ENCODE measurements at regions not wholly inside any gene's neighbourhood (a gene's known extent, or its start where the extent isn't known, plus 50 kb on each side); places are given as distances from the start of the nearest gene placed in this dataset.
A peak's percentile ranks its signal among the peaks of the same experiment; 100 is the strongest.

DNA sequence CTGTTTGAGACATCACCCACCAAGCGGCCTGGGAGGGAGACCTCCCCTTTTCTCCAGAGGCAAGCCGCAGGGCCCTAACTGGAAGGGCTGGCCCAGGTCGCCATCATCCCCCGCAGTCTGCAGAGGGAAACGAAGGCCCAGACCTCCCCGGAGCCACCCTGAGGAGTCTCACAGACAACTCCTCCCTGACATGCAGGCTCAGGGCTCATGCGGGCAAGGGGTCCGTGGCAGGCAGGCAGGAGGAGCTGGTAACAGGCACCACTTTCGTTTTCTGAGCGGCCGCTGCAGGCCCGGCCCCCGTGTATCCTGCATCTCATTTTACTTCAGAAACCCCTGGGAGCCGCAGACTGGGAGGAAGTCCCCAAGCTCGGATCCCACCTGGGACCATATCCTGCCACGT, 192.0 kb upstream of the PPP1R26 start:
- no peak for FAIRE-seq

GRCh38 chr9:135288054-135288453, 191.5 kb upstream of the PPP1R26 start:
- no peak for DNase-seq (ENCODE audit: insufficient read length, low spot score)
- no peak for FAIRE-seq

More for the DNA sequence above, 192.0 kb upstream of the PPP1R26 start:
- no peak for DNase-seq (ENCODE audit: insufficient read length, low spot score)

DNA sequence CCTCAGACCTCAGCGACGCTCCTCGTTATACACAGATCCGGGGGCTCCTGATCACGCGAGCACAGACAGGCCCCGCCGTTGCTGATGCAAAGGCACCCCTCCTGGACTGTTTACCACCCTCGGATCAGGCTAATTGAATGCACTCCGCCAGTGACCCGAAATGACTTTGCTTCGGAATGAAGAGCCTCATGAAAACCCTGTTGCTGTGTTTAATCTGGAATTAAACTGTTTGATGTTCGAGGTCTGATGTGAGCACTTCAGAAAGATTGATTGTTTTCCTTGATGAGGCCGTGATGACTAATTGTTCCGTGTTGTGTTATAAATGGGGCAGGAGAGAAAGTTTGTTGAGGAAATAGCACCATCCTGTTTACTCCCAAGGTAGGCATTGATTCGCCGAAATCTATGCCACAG, 190.5 kb upstream of the PPP1R26 start:
- DNase-seq (ENCODE audit: insufficient read length, low spot score) (no peak), FAIRE-seq (no peak)

DNA sequence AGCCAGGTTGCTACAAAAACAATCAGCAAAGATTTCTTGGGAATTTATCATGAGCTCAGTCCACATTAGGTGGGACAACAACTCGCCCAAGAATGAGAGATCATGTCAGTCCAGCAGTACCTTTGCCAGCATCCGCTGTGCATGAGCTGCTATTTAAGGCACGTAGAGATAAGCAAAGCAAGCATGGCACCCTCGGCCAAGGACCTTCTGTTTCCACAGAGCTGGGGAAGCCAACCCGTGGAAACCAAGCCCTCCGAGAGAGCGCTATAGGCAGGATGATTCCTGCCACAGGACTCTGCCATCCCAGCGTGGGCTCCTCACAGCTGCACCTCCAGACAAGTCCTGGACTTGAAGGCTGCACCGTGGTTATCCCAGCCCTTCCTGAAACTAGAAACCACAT, 189.5 kb upstream of the PPP1R26 start:
- FAIRE-seq = no peak
- DNase-seq (ENCODE audit: insufficient read length, low spot score) = no peak

- FAIRE-seq (no peak), DNase-seq (ENCODE audit: insufficient read length, low spot score) (no peak)
These were observed 189.0 kb upstream of the PPP1R26 start for GRCh38 chr9:135290566-135290965.

GRCh38 chr9:135291165-135291564, 188.4 kb upstream of the PPP1R26 start:
- no peak for FAIRE-seq
- no peak for DNase-seq (ENCODE audit: insufficient read length, low spot score)

DNA sequence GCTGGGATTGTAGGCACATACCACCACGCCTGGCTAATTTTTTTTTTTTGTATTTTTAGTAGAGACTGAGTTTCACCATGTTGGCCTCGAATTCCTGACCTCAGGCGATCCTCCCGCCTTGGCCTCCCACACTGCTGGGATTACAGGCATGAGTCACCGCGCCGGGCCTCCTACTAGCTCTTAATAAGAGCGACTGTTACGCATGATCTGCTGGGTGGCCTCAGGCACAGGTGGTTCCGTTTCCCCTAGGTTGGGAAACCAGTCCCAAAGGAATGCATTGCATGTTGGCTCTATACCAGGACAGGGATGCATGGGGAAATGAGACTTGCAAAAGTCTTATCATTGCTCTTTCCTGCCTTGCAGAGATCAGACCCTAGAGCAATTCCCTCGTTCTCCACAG, 184.7 kb upstream of the PPP1R26 start:
- FAIRE-seq (no peak), DNase-seq (ENCODE audit: insufficient read length, low spot score) (no peak)

DNA sequence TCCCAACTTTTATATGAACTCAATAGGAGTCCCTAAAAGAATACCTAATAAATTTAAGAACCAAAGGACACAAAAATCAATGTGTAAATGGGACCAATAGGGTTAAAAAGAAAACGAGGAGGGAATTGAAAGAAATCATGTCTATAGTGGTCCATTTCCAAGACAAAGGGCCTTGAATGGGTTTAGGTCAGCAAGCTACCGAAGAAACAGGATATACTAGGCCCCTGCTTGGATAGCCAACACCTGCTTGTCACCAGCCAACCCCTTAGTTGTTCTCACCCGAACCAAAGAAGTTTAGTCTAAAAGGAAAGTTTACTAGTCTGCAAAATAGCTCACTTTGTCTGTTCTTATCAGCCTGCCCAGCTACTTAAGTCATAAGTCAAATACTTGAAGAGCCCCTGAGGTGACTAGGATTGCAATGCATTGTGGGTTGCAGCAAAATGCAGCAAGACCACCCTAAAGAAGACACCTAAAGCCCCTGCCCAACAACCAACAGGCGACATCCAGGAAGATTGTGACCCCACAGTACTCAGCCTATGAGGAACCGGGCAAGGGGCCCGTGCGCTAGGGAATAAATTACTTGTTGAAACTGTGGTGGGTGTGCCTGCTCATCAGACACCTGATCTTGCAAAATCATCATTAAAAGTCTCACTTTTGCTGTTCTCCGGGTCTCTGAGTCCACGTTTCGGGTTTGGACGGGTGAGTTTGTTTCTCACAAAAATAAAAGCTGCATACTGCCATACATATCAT, 183.9 kb upstream of the PPP1R26 start:
- FAIRE-seq (no peak), DNase-seq (ENCODE audit: insufficient read length, low spot score) (no peak)

GRCh38 chr9:135296735-135297455, 182.7 kb upstream of the PPP1R26 start:
- no peak for FAIRE-seq
- DNase-seq (ENCODE audit: insufficient read length, low spot score) = no peak

- DNase-seq (ENCODE audit: insufficient read length, low spot score) = no peak
- no peak for FAIRE-seq
These were observed 182.0 kb upstream of the PPP1R26 start for GRCh38 chr9:135297456-135298075.

GRCh38 chr9:135299239-135299590, 180.4 kb upstream of the PPP1R26 start:
- FAIRE-seq (no peak), DNase-seq (ENCODE audit: insufficient read length, low spot score) (no peak)

DNA sequence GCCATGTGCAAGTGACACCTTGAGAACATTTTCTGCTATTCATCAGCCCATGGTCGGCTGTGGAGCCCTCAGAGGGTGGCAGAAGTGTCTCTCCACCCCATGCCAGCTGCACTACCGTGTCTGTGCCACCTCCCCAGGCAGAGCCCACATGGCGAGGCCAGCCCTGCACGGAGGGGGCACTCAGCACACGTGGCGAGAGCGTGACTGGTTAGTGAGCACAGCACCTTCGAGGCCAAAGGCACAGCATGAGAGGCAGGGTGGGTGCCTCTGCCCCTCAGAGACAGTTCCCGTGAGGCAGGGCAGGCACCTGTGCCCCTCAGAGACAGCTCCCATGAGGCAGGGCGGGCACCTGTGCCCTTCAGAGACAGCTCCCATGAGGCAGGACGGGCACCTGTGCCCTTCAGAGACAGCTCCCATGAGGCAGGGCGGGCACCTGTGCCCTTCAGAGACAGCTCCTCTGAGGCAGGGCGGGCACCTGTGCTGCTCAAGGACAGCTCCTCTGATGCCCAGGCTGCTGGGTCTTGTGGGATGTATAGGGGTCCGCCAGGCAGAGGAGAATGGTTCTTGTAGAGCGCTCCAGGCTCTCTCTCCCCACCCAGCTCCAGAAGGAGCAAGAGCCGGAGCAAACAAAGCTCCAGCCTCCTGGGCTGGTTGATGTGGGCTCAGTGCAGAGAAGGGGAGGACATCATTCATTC, 179.8 kb upstream of the PPP1R26 start:
- FAIRE-seq (no peak), DNase-seq (ENCODE audit: insufficient read length, low spot score) (no peak)

GRCh38 chr9:135300346-135301141, 179.0 kb upstream of the PPP1R26 start:
- DNase-seq (ENCODE audit: insufficient read length, low spot score) = no peak

GRCh38 chr9:135301271-135302263, 178.0 kb upstream of the PPP1R26 start:
- FAIRE-seq = no peak
- DNase-seq (ENCODE audit: insufficient read length, low spot score) = no peak

More at GRCh38 chr9:135300346-135301141, 179.0 kb upstream of the PPP1R26 start:
- no peak for FAIRE-seq

GRCh38 chr9:135302329-135303279, 177.0 kb upstream of the PPP1R26 start:
- FAIRE-seq (no peak), DNase-seq (ENCODE audit: insufficient read length, low spot score) (no peak)

DNA sequence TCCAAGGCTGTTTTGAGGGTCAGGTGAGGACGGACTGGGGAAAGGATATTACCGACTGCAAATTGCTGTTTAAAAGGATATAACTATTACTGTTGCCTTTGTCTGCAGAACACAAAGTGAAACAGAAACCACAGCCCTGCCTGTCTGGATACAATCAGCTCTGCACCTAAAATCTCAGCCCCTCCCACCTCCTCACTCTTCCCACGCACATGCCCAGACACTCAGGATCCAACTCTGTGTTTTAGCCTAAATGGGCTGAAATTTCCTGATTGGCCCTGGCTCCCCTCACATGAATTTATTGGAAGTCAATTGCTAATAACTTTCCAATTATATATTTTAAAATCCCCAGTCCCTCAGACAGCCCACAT, 176.3 kb upstream of the PPP1R26 start:
- DNase-seq (ENCODE audit: insufficient read length, low spot score) (no peak), FAIRE-seq (no peak)

DNA sequence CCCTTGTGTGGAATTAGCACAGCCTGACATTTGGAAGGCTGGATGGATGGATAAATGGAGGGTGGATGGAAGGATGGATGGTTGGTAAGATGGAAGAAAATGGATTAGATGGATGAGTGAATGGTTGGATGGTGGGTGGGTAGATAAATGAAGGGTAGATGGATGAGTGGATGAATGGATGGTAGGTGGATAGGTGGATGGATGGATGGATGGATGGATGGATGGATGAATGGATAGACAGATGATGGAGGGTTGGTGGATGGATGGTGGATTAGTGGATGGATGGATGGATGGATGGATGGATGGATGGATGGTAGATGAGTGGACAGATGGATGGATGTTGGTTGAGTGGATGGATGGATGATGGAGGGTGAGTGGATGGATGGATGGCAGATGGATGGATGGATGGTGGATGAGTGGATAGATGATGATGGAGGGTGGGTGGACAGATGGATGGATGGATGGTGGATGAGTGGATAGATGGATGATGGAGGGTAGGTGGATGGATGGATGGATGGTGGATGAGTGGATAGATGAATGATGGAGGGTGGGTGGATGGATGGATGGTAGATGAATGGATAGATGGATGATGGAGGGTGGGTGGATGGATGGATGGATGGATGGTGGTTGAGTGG, 175.6 kb upstream of the PPP1R26 start:
- FAIRE-seq (peak; percentile 54), DNase-seq (ENCODE audit: insufficient read length, low spot score) (no peak)

GRCh38 chr9:135304886-135305285, 174.7 kb upstream of the PPP1R26 start:
- DNase-seq (ENCODE audit: insufficient read length, low spot score) = no peak
- FAIRE-seq = no peak
